WTC11 (cell line): ENCODE measurements at regions not wholly inside any gene's neighbourhood (a gene's known extent, or its start where the extent isn't known, plus 50 kb on each side); places are given as distances from the start of the nearest gene placed in this dataset.

ENCODE experiments used
- ATAC-seq: fragments of 200-7000 bp; cut with Tn5 transposase; 2 replicates; pipeline ENCODE4 v1.10.0; 2021; ENCODE audit warnings: mild to moderate bottlenecking, moderate library complexity
- CTCF ChIA-PET: fragments of 300-600 bp; sonication (Branson Sonifier 250); formaldehyde crosslinking; loops from one replicate; lab custom pipeline; 2021; ENCODE audit warnings: antibody characterized with exemption; lab: Charles Lee
- POLR2A ChIA-PET: fragments of 350-600 bp; sonication (Branson Sonifier 250); formaldehyde crosslinking; loops from one replicate; lab custom pipeline; 2021; ENCODE audit warnings: antibody characterized with exemption; lab: Charles Lee
- DNase-seq: peaks from one replicate; pipeline ENCODE4 v3.0.0; 2021; ENCODE audit warnings: low spot score
- H3K27ac Mint-ChIP-seq: 2 replicates; pipeline ENCODE4 v1.8.0; 2021; ENCODE audit warnings: mixed read lengths
- H3K27me3 Mint-ChIP-seq: 2 replicates; pipeline ENCODE4 v1.8.0; 2021; ENCODE audit warnings: low read depth, mild to moderate bottlenecking, moderate library complexity, mixed read lengths
- H3K36me3 Mint-ChIP-seq: 2 replicates; pipeline ENCODE4 v1.8.0; 2021; ENCODE audit warnings: mixed read lengths
- H3K4me1 Mint-ChIP-seq: 2 replicates; pipeline ENCODE4 v1.8.0; 2022; ENCODE audit warnings: mixed read lengths
- H3K4me3 Mint-ChIP-seq: 2 replicates; pipeline ENCODE4 v1.8.0; 2021; ENCODE audit warnings: mild to moderate bottlenecking, moderate library complexity, mixed read lengths
- H3K9me3 Mint-ChIP-seq: 2 replicates; pipeline ENCODE4 v1.8.0; 2021; ENCODE audit warnings: mixed read lengths
- CREM ChIP-seq: sonication (generic); formaldehyde crosslinking; IDR thresholded peaks from 2 replicates; pipeline ENCODE4 v1.8.1; 2022; ENCODE audit warnings: mild to moderate bottlenecking, missing genetic modification reagents, moderate library complexity
- ELF4 ChIP-seq: sonication (generic); formaldehyde crosslinking; IDR thresholded peaks from 2 replicates; pipeline ENCODE4 v1.8.1; 2022; ENCODE audit warnings: low read depth, mild to moderate bottlenecking, moderate library complexity, missing genetic modification reagents
- EMX1 ChIP-seq: fragments of 250-450 bp; sonication (Bioruptor Pico); IDR thresholded peaks from 2 replicates; pipeline ENCODE4 v1.8.0; 2021; ENCODE audit warnings: mild to moderate bottlenecking
- ESRRA ChIP-seq: sonication (generic); formaldehyde crosslinking; IDR thresholded peaks from 2 replicates; pipeline ENCODE4 v1.8.1; 2022; ENCODE audit warnings: mild to moderate bottlenecking, missing genetic modification reagents, borderline replicate concordance
- GABPB1 ChIP-seq: sonication (generic); formaldehyde crosslinking; IDR thresholded peaks from 2 replicates; pipeline ENCODE4 v1.8.1; 2023; ENCODE audit warnings: mild to moderate bottlenecking, missing genetic modification reagents
- JUN ChIP-seq: sonication (generic); formaldehyde crosslinking; IDR thresholded peaks from 2 replicates; pipeline ENCODE4 v1.8.0; 2023; ENCODE audit warnings: mild to moderate bottlenecking, missing genetic modification reagents
- KAT7 ChIP-seq: sonication (generic); formaldehyde crosslinking; IDR thresholded peaks from 2 replicates; pipeline ENCODE4 v1.8.1; 2023; ENCODE audit warnings: missing genetic modification reagents, mild to moderate bottlenecking, borderline replicate concordance
- NFATC4 ChIP-seq: fragments of 250-450 bp; sonication (Bioruptor Pico); IDR thresholded peaks from 2 replicates; pipeline ENCODE4 v1.9.0; 2021; ENCODE audit warnings: mild to moderate bottlenecking
- NFE2L1 ChIP-seq: sonication (generic); formaldehyde crosslinking; IDR thresholded peaks from 2 replicates; pipeline ENCODE4 v1.8.1; 2023; ENCODE audit warnings: missing genetic modification reagents
- NR1H2 ChIP-seq: sonication (generic); formaldehyde crosslinking; IDR thresholded peaks from 2 replicates; pipeline ENCODE4 v1.9.0; 2021; ENCODE audit warnings: mild to moderate bottlenecking, moderate library complexity, missing genetic modification reagents
- NR2C2 ChIP-seq: sonication (generic); formaldehyde crosslinking; IDR thresholded peaks from 2 replicates; pipeline ENCODE4 v1.8.0; 2022; ENCODE audit warnings: mild to moderate bottlenecking, missing genetic modification reagents
- PRRX2 ChIP-seq: fragments of 250-450 bp; sonication (Bioruptor Pico); IDR thresholded peaks from 2 replicates; pipeline ENCODE4 v1.8.0; 2021; ENCODE audit warnings: mild to moderate bottlenecking
- RELA ChIP-seq: sonication (generic); formaldehyde crosslinking; IDR thresholded peaks from 2 replicates; pipeline ENCODE4 v1.8.1; 2022; ENCODE audit warnings: missing genetic modification reagents, mild to moderate bottlenecking, borderline replicate concordance
- SP1 ChIP-seq: sonication (generic); formaldehyde crosslinking; conservative IDR thresholded peaks from 2 replicates; pipeline ENCODE4 v1.8.1; 2022; ENCODE audit warnings: missing genetic modification reagents
- TCF7 ChIP-seq: sonication (generic); formaldehyde crosslinking; IDR thresholded peaks from 2 replicates; pipeline ENCODE4 v1.8.0; 2022; ENCODE audit warnings: mild to moderate bottlenecking, low read depth, missing genetic modification reagents, moderate library complexity
- ZNF121 ChIP-seq: sonication (generic); formaldehyde crosslinking; IDR thresholded peaks from 2 replicates; pipeline ENCODE4 v1.8.0; 2023; ENCODE audit warnings: missing genetic modification reagents
- ZNF138 ChIP-seq: sonication (generic); formaldehyde crosslinking; conservative IDR thresholded peaks from 2 replicates; pipeline ENCODE4 v1.8.1; 2022; ENCODE audit warnings: mild to moderate bottlenecking, moderate library complexity, missing genetic modification reagents
- ZNF232 ChIP-seq: sonication (generic); formaldehyde crosslinking; IDR thresholded peaks from 2 replicates; pipeline ENCODE4 v1.8.0; 2022; ENCODE audit warnings: mild to moderate bottlenecking, missing genetic modification reagents
- ZNF671 ChIP-seq: fragments of 250-450 bp; sonication (Bioruptor Pico); IDR thresholded peaks from 2 replicates; pipeline ENCODE4 v1.8.0; 2021; ENCODE audit warnings: mild to moderate bottlenecking
- TF ChIP-seq, protein P1 (sequence below): sonication (generic); formaldehyde crosslinking; IDR thresholded peaks from 2 replicates; pipeline ENCODE4 v1.8.1; 2023; ENCODE audit warnings: mild to moderate bottlenecking, missing genetic modification reagents
- TF ChIP-seq, protein P2 (sequence below): sonication (generic); formaldehyde crosslinking; IDR thresholded peaks from 2 replicates; pipeline ENCODE4 v1.8.0; 2023; ENCODE audit warnings: missing genetic modification reagents
- TF ChIP-seq, protein P3 (sequence below): fragments of 250-450 bp; sonication (Bioruptor Pico); IDR thresholded peaks from 2 replicates; pipeline ENCODE4 v1.9.0; 2021; ENCODE audit warnings: mild to moderate bottlenecking
- TF ChIP-seq, protein P4 (sequence below): sonication (generic); formaldehyde crosslinking; IDR thresholded peaks from 2 replicates; pipeline ENCODE4 v1.8.1; 2022; ENCODE audit warnings: missing genetic modification reagents, borderline replicate concordance
- TF ChIP-seq, protein P5 (sequence below): sonication (generic); formaldehyde crosslinking; IDR thresholded peaks from 2 replicates; pipeline ENCODE4 v1.8.1; 2023; ENCODE audit warnings: mild to moderate bottlenecking, missing genetic modification reagents, moderate library complexity
- TF ChIP-seq, protein P6 (sequence below): sonication (generic); formaldehyde crosslinking; IDR thresholded peaks from 2 replicates; pipeline ENCODE4 v1.8.0; 2023; ENCODE audit warnings: missing genetic modification reagents, mild to moderate bottlenecking, borderline replicate concordance

DNA sequence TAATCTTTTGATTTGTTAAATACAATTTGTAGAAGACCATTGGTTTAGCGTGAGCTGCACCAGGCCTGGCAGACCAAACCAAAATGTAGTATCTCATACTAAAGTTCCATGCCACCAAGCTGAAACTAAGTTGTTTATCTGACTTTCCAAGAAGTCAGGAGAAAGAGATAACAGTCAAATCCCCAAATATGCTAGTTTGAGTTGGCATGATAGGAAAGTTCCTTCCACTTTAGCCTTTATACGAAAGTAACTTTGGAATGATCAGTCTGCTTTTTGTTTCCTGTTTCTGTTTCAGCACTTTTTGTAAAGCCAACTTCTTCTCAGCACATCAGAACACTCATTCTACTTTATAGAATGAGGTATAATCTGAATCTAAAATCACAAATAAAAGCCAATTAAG, 449.2 kb downstream of the GRXCR1 start:
- TF ChIP-seq, protein P1, sequence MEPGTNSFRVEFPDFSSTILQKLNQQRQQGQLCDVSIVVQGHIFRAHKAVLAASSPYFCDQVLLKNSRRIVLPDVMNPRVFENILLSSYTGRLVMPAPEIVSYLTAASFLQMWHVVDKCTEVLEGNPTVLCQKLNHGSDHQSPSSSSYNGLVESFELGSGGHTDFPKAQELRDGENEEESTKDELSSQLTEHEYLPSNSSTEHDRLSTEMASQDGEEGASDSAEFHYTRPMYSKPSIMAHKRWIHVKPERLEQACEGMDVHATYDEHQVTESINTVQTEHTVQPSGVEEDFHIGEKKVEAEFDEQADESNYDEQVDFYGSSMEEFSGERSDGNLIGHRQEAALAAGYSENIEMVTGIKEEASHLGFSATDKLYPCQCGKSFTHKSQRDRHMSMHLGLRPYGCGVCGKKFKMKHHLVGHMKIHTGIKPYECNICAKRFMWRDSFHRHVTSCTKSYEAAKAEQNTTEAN, result no peak
- TF ChIP-seq JUN (no peak), ZNF671 (CRISPR knock-in tag) (no peak), NFATC4 (CRISPR knock-in tag) (no peak), NR1H2 (CRISPR knock-in tag) (no peak), ESRRA (no peak), EMX1 (CRISPR knock-in tag) (no peak), CREM (CRISPR knock-in tag) (no peak), SP1 (CRISPR knock-in tag) (no peak), TCF7 (CRISPR knock-in tag) (no peak), ZNF232 (CRISPR knock-in tag) (no peak), RELA (CRISPR knock-in tag) (no peak), ZNF121 (CRISPR knock-in tag) (no peak)
- TF ChIP-seq, protein P2, sequence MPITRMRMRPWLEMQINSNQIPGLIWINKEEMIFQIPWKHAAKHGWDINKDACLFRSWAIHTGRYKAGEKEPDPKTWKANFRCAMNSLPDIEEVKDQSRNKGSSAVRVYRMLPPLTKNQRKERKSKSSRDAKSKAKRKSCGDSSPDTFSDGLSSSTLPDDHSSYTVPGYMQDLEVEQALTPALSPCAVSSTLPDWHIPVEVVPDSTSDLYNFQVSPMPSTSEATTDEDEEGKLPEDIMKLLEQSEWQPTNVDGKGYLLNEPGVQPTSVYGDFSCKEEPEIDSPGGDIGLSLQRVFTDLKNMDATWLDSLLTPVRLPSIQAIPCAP (CRISPR knock-in tag), result no peak
- no peaks in the 10 kb centered on the region for H3K9me3 Mint-ChIP-seq
- ATAC-seq, result no peak
- H3K36me3 Mint-ChIP-seq, result no peaks in the 10 kb centered on the region
- CTCF ChIA-PET, result no interaction called here
- POLR2A ChIA-PET, result no interaction called here
- no peak for DNase-seq
- H3K27me3 Mint-ChIP-seq, result no peaks in the 10 kb centered on the region
- H3K27ac Mint-ChIP-seq, result no peak overlapping the region
- no peak overlapping the region for H3K4me3 Mint-ChIP-seq
- H3K4me1 Mint-ChIP-seq, result 0 out of 2 replicates have a peak, but pooled peaks cover 3% of the 10 kb centered on the region

DNA sequence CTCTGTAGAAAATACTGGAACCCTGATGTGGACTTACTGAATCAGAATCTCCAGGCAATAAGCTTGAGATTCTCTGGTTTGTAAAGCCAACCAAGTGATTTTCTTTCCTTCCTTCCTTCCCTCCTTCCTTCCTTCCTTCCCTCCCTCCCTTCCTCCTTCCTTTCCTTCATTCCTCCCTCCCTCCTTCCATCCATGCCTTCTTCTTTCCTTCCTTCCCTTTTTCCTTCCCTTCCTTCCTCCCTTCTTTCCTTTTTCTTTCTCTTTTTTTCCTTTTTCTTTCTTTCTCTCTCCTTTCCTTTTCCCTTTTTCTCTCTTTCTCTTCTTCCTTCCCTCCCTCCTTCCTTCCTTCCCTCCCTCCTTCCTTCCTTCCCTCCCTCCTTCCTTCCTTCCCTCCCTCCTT, 450.8 kb downstream of the GRXCR1 start:
- Mint-ChIP-seq H3K9me3 (no peaks in the 10 kb centered on the region), H3K4me1 (0 out of 2 replicates have a peak, but pooled peaks cover 3% of the 10 kb centered on the region), H3K36me3 (no peaks in the 10 kb centered on the region)
- ATAC-seq (no peak), DNase-seq (no peak)
- POLR2A ChIA-PET, result no interaction called here
- TF ChIP-seq NR2C2, result no peak
- no peak for TF ChIP-seq EMX1 (CRISPR knock-in tag)
- TF ChIP-seq, protein P3, sequence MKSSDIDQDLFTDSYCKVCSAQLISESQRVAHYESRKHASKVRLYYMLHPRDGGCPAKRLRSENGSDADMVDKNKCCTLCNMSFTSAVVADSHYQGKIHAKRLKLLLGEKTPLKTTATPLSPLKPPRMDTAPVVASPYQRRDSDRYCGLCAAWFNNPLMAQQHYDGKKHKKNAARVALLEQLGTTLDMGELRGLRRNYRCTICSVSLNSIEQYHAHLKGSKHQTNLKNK (CRISPR knock-in tag), result no peak
- no peak for TF ChIP-seq ZNF138 (CRISPR knock-in tag)
- TF ChIP-seq, protein P4, sequence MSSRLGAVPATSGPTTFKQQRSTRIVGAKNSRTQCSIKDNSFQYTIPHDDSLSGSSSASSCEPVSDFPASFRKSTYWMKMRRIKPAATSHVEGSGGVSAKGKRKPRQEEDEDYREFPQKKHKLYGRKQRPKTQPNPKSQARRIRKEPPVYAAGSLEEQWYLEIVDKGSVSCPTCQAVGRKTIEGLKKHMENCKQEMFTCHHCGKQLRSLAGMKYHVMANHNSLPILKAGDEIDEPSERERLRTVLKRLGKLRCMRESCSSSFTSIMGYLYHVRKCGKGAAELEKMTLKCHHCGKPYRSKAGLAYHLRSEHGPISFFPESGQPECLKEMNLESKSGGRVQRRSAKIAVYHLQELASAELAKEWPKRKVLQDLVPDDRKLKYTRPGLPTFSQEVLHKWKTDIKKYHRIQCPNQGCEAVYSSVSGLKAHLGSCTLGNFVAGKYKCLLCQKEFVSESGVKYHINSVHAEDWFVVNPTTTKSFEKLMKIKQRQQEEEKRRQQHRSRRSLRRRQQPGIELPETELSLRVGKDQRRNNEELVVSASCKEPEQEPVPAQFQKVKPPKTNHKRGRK, result peak; percentile 92
- TF ChIP-seq ELF4, result no peak
- TF ChIP-seq, protein P5, sequence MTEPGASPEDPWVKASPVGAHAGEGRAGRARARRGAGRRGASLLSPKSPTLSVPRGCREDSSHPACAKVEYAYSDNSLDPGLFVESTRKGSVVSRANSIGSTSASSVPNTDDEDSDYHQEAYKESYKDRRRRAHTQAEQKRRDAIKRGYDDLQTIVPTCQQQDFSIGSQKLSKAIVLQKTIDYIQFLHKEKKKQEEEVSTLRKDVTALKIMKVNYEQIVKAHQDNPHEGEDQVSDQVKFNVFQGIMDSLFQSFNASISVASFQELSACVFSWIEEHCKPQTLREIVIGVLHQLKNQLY, result no peak
- TF ChIP-seq, all 79 proteins: peak for 1
- Mint-ChIP-seq H3K27ac (no peak overlapping the region), H3K27me3 (no peaks in the 10 kb centered on the region), H3K4me3 (no peak overlapping the region)
- CTCF ChIA-PET, result no interaction called here

DNA sequence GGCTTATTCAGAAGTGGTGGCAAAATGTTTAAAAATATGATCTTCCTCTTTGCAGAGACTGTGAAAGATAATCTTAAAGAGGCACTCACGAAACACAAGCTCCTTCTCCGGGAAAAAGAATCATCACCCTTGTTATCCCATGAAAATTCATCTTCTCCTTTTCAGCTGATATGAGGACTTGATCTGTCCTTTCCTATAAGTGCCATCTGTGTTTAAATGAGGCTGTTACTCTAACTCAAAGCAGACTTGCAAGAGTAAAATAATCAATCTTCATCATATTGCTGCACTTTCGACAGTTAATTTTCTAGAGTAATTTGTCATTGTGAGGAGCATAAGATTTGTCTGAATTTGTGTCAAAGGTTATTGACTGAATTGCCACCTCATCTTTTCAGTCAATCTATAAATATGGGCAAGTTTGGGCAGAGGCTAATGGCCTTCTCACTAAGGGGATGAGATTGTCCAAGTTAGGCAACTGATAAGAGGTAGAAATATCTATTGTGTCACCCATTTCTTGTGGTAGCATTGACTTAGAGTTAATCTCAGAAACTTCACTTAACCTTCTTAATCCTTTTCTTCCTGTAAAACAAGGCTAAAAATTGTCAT, 452.9 kb downstream of the GRXCR1 start:
- Mint-ChIP-seq H3K4me3 (no peak overlapping the region), H3K36me3 (no peaks in the 10 kb centered on the region), H3K27me3 (no peaks in the 10 kb centered on the region), H3K4me1 (0 out of 2 replicates have a peak, but pooled peaks cover 3% of the 10 kb centered on the region), H3K27ac (no peak overlapping the region), H3K9me3 (no peaks in the 10 kb centered on the region)
- ChIA-PET CTCF (no interaction called here), POLR2A (no interaction called here)
- ATAC-seq (no peak), DNase-seq (no peak)
- TF ChIP-seq, protein P6, sequence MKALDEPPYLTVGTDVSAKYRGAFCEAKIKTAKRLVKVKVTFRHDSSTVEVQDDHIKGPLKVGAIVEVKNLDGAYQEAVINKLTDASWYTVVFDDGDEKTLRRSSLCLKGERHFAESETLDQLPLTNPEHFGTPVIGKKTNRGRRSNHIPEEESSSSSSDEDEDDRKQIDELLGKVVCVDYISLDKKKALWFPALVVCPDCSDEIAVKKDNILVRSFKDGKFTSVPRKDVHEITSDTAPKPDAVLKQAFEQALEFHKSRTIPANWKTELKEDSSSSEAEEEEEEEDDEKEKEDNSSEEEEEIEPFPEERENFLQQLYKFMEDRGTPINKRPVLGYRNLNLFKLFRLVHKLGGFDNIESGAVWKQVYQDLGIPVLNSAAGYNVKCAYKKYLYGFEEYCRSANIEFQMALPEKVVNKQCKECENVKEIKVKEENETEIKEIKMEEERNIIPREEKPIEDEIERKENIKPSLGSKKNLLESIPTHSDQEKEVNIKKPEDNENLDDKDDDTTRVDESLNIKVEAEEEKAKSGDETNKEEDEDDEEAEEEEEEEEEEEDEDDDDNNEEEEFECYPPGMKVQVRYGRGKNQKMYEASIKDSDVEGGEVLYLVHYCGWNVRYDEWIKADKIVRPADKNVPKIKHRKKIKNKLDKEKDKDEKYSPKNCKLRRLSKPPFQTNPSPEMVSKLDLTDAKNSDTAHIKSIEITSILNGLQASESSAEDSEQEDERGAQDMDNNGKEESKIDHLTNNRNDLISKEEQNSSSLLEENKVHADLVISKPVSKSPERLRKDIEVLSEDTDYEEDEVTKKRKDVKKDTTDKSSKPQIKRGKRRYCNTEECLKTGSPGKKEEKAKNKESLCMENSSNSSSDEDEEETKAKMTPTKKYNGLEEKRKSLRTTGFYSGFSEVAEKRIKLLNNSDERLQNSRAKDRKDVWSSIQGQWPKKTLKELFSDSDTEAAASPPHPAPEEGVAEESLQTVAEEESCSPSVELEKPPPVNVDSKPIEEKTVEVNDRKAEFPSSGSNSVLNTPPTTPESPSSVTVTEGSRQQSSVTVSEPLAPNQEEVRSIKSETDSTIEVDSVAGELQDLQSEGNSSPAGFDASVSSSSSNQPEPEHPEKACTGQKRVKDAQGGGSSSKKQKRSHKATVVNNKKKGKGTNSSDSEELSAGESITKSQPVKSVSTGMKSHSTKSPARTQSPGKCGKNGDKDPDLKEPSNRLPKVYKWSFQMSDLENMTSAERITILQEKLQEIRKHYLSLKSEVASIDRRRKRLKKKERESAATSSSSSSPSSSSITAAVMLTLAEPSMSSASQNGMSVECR (CRISPR knock-in tag), result no peak
- TF ChIP-seq PRRX2 (CRISPR knock-in tag) (no peak), GABPB1 (CRISPR knock-in tag) (no peak), NFE2L1 (CRISPR knock-in tag) (no peak), KAT7 (no peak)
